ENCODE measurements at regions not wholly inside any gene's neighbourhood (a gene's known extent, or its start where the extent isn't known, plus 50 kb on each side); places are given as distances from the start of the nearest gene placed in this dataset.

- no peak for DNase-seq (ENCODE audit: low read depth)
Observed at GRCh38 chr6:14254505-14254904, 136.9 kb downstream of the CD83 start.

- DNase-seq (ENCODE audit: low read depth) = no peak
Observed at GRCh38 chr6:14255916-14256315, 138.3 kb downstream of the CD83 start.

- DNase-seq (ENCODE audit: low read depth) = no peak
Observed at GRCh38 chr6:14258117-14258516, 140.5 kb downstream of the CD83 start.

- DNase-seq (ENCODE audit: low read depth) = no peak
Observed at GRCh38 chr6:14258695-14259593, 141.4 kb downstream of the CD83 start.

- DNase-seq (ENCODE audit: low read depth) = no peak
Observed at GRCh38 chr6:14259594-14260152, 142.1 kb downstream of the CD83 start.

- no peak for DNase-seq (ENCODE audit: low read depth)
Observed at GRCh38 chr6:14260839-14261238, 143.3 kb downstream of the CD83 start.

- no peak for DNase-seq (ENCODE audit: low read depth)
Observed at GRCh38 chr6:14263881-14264424, 146.4 kb downstream of the CD83 start.

- no peak for DNase-seq (ENCODE audit: low read depth)
Observed at GRCh38 chr6:14265049-14266021, 147.8 kb downstream of the CD83 start.

- DNase-seq (ENCODE audit: low read depth) = no peak
Observed at GRCh38 chr6:14266266-14266665, 148.7 kb downstream of the CD83 start.

GRCh38 chr6:14267885-14268660 is 150.5 kb downstream of the CD83 start:
- no peak for DNase-seq (ENCODE audit: low read depth)

- no peak for DNase-seq (ENCODE audit: low read depth)
Observed at GRCh38 chr6:14269436-14269835, 151.9 kb downstream of the CD83 start.

- no peak for DNase-seq (ENCODE audit: low read depth)
Observed at GRCh38 chr6:14270142-14270893, 152.7 kb downstream of the CD83 start.

GRCh38 chr6:14270925-14271788 is 153.6 kb downstream of the CD83 start:
- no peak for DNase-seq (ENCODE audit: low read depth)

- DNase-seq (ENCODE audit: low read depth) = no peak
Observed at GRCh38 chr6:14271789-14272736, 154.5 kb downstream of the CD83 start.

GRCh38 chr6:14272737-14273085 is 155.1 kb downstream of the CD83 start:
- no peak for DNase-seq (ENCODE audit: low read depth)

GRCh38 chr6:14273191-14273590 is 155.6 kb downstream of the CD83 start:
- no peak for DNase-seq (ENCODE audit: low read depth)

- no peak for DNase-seq (ENCODE audit: low read depth)
Observed at GRCh38 chr6:14274016-14274415, 156.4 kb downstream of the CD83 start.
